ENCODE measurements at regions not wholly inside any gene's neighbourhood (a gene's known extent, or its start where the extent isn't known, plus 50 kb on each side); places are given as distances from the start of the nearest gene placed in this dataset.

GRCh38 chr22:27327497-27327896 lies 474.1 kb downstream of the MN1 start:
- CTCF ChIA-PET, result no interaction called here
- BruUV-seq (replicated peaks), result no TSS peak
- intact Hi-C loops (cut with micrococcal nuclease), result loop anchor here (5.0 kb wide), 1 partner anchor 570 kb away; no protein-coding TSS in a partner anchor
- Mint-ChIP-seq H3K27ac (ENCODE audit: low read depth, unreplicated experiment) (no peak overlapping the region), H3K9me3 (ENCODE audit: unreplicated experiment) (peaks cover 8% of the 10 kb centered on the region), H3K27me3 (ENCODE audit: insufficient read depth, unreplicated experiment) (peaks cover 59% of the 10 kb centered on the region), H3K4me1 (ENCODE audit: insufficient read depth, unreplicated experiment) (peaks cover 5% of the 10 kb centered on the region), H3K4me3 (ENCODE audit: unreplicated experiment) (no peak overlapping the region), H3K36me3 (ENCODE audit: insufficient read depth, unreplicated experiment) (no peaks in the 10 kb centered on the region)
- no peak for DNase-seq (ENCODE audit: unreplicated experiment)
- POLR2A ChIA-PET, result no interaction called here
- TF ChIP-seq CTCF (IDR thresholded peaks at IDR 0.05; ENCODE audit: unreplicated experiment), result no peak

- no peak overlapping the region for H3K4me3 Mint-ChIP-seq (ENCODE audit: unreplicated experiment)
Observed at GRCh38 chr22:27327981-27328721, 473.4 kb downstream of the MN1 start.

GRCh38 chr22:27329131-27329850 lies 472.3 kb downstream of the MN1 start:
- H3K36me3 Mint-ChIP-seq (ENCODE audit: insufficient read depth, unreplicated experiment), result no peaks in the 10 kb centered on the region
- CTCF ChIA-PET, result interaction anchor here (0.8 kb wide), 1 partner anchor 419 kb away, joined by 3 read pairs; no protein-coding TSS in a partner anchor
- H3K27ac Mint-ChIP-seq (ENCODE audit: low read depth, unreplicated experiment), result no peak overlapping the region
- no peak overlapping the region for H3K4me3 Mint-ChIP-seq (ENCODE audit: unreplicated experiment)
- intact Hi-C loops (cut with micrococcal nuclease), result loop anchor here (2.0 to 5.0 kb wide), 2 partner anchors 572 to 650 kb away; no protein-coding TSS in a partner anchor
- peaks cover 5% of the 10 kb centered on the region for H3K4me1 Mint-ChIP-seq (ENCODE audit: insufficient read depth, unreplicated experiment)
- POLR2A ChIA-PET, result interaction anchor here (2.6 kb wide), 1 partner anchor 11 kb away, joined by 6 read pairs; no protein-coding TSS in a partner anchor
- BruUV-seq (replicated peaks), result no TSS peak
- DNase-seq (ENCODE audit: unreplicated experiment), result no peak
- peaks cover 8% of the 10 kb centered on the region for H3K9me3 Mint-ChIP-seq (ENCODE audit: unreplicated experiment)
- peaks cover 41% of the 10 kb centered on the region for H3K27me3 Mint-ChIP-seq (ENCODE audit: insufficient read depth, unreplicated experiment)
- no peak for TF ChIP-seq CTCF (IDR thresholded peaks at IDR 0.05; ENCODE audit: unreplicated experiment)

More at GRCh38 chr22:27327981-27328721, 473.4 kb downstream of the MN1 start:
- ChIA-PET POLR2A (no interaction called here), CTCF (no interaction called here)
- H3K27me3 Mint-ChIP-seq (ENCODE audit: insufficient read depth, unreplicated experiment), result peaks cover 53% of the 10 kb centered on the region
- intact Hi-C loops (cut with micrococcal nuclease), result loop anchor here (1.0 to 5.0 kb wide), 3 partner anchors 492 to 649 kb away; no protein-coding TSS in a partner anchor
- DNase-seq (ENCODE audit: unreplicated experiment), result peak; percentile 18
- no peak overlapping the region for H3K27ac Mint-ChIP-seq (ENCODE audit: low read depth, unreplicated experiment)
- no peaks in the 10 kb centered on the region for H3K36me3 Mint-ChIP-seq (ENCODE audit: insufficient read depth, unreplicated experiment)
- H3K4me1 Mint-ChIP-seq (ENCODE audit: insufficient read depth, unreplicated experiment), result peaks cover 5% of the 10 kb centered on the region
- H3K9me3 Mint-ChIP-seq (ENCODE audit: unreplicated experiment), result peaks cover 8% of the 10 kb centered on the region
- TF ChIP-seq CTCF (IDR thresholded peaks at IDR 0.05; ENCODE audit: unreplicated experiment), result no peak
- BruUV-seq (replicated peaks), result no TSS peak
